ENCODE measurements at regions not wholly inside any gene's neighbourhood (a gene's known extent, or its start where the extent isn't known, plus 50 kb on each side); places are given as distances from the start of the nearest gene placed in this dataset.

DNA sequence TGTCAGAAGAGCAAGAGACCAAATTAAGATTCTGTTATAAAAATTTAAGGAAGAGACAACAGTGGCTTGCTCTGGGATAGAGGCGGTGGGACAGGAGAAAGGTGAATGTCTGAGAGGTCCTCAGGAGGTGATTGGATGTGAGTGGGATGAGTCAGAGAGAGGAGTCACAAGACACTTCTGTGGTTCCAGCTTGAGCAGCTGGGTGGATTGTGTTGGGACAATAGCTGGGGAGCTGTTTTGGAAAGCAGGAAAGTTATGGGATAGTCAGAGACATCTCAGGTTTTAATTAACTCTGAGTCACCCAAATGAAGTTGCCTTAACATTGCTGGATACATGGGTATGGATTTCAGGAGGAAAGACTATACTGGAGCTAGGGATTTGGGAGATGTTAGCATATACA, 218.0 kb upstream of the TRIB2 start:
- intact Hi-C loops (cut with micrococcal nuclease; ENCODE audit: unreplicated experiment) = no loop called here
- ChIA-PET CTCF (ENCODE audit: unreplicated experiment) (no interaction called here), POLR2A (interaction anchor here (0.5 to 1.9 kb wide), 3 partner anchors 10 to 209 kb away, joined by 3 to 5 read pairs (median 3); no protein-coding TSS in a partner anchor)
- no TSS peak for BruUV-seq (replicated peaks)
- no peaks in the 10 kb centered on the region for H3K9me3 ChIP-seq (ENCODE audit: low read length)
- H3K36me3 ChIP-seq (ENCODE audit: insufficient read depth, low read length) = no peaks in the 10 kb centered on the region
- H3K79me2 ChIP-seq (ENCODE audit: insufficient read depth, low read depth, low read length) = no peaks in the 10 kb centered on the region
- no peak overlapping the region for H3K4me3 ChIP-seq (ENCODE audit: low read depth, low read length, poor library complexity, severe bottlenecking)
- no peaks in the 10 kb centered on the region for H3K4me1 ChIP-seq (ENCODE audit: insufficient read depth, low read length, poor library complexity, severe bottlenecking)
- no peak for DNase-seq (ENCODE audit: low spot score)
- no peak overlapping the region for H3K4me2 ChIP-seq (ENCODE audit: low read length)
- TF ChIP-seq EZH2phosphoT487 (IDR thresholded peaks at IDR 0.05; ENCODE audit: borderline replicate concordance, low read depth, low read length) = no peak
- TF ChIP-seq, protein P1, sequence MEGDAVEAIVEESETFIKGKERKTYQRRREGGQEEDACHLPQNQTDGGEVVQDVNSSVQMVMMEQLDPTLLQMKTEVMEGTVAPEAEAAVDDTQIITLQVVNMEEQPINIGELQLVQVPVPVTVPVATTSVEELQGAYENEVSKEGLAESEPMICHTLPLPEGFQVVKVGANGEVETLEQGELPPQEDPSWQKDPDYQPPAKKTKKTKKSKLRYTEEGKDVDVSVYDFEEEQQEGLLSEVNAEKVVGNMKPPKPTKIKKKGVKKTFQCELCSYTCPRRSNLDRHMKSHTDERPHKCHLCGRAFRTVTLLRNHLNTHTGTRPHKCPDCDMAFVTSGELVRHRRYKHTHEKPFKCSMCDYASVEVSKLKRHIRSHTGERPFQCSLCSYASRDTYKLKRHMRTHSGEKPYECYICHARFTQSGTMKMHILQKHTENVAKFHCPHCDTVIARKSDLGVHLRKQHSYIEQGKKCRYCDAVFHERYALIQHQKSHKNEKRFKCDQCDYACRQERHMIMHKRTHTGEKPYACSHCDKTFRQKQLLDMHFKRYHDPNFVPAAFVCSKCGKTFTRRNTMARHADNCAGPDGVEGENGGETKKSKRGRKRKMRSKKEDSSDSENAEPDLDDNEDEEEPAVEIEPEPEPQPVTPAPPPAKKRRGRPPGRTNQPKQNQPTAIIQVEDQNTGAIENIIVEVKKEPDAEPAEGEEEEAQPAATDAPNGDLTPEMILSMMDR (conservative IDR thresholded peaks at IDR 0.05; ENCODE audit: low read length) = no peak
- H2AFZ ChIP-seq (ENCODE audit: low read length) = no peak overlapping the region
- H3K9me2 ChIP-seq (ENCODE audit: insufficient read depth, low read length) = no peaks in the 10 kb centered on the region
- H3K27ac ChIP-seq (ENCODE audit: low read depth, low read length, poor library complexity, severe bottlenecking) = no peak overlapping the region
- H4K20me1 ChIP-seq (ENCODE audit: insufficient read depth, low read length) = no peaks in the 10 kb centered on the region

DNA sequence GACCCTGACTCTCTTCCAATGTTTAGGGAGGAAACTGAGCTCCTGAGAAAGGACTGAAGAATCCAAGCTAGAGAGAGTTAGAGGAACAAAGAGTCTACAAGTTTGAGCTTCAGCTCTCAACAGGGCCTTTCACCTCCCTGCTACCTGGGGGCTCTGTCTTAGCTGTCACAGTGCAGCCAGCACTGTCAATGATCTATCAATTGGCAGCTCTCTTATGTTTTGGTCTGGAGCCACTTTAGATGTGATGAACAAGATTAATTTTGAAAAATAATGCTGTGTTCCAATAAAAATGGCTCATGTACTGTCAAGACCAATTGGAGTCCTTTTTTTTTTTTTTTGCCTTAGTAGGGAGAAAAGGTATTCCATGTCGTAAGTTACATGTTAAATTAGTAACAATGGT, 215.8 kb upstream of the TRIB2 start:
- Histone ChIP-seq H3K4me2 (ENCODE audit: low read length) (no peak overlapping the region), H3K9me2 (ENCODE audit: insufficient read depth, low read length) (no peaks in the 10 kb centered on the region), H4K20me1 (ENCODE audit: insufficient read depth, low read length) (no peaks in the 10 kb centered on the region), H3K27ac (ENCODE audit: low read depth, low read length, poor library complexity, severe bottlenecking) (no peak overlapping the region), H3K4me3 (ENCODE audit: low read depth, low read length, poor library complexity, severe bottlenecking) (no peak overlapping the region), H3K9me3 (ENCODE audit: low read length) (no peaks in the 10 kb centered on the region), H3K79me2 (ENCODE audit: insufficient read depth, low read depth, low read length) (no peaks in the 10 kb centered on the region), H3K36me3 (ENCODE audit: insufficient read depth, low read length) (no peaks in the 10 kb centered on the region), H3K4me1 (ENCODE audit: insufficient read depth, low read length, poor library complexity, severe bottlenecking) (no peaks in the 10 kb centered on the region), H2AFZ (ENCODE audit: low read length) (no peak overlapping the region)
- intact Hi-C loops (cut with micrococcal nuclease; ENCODE audit: unreplicated experiment) = no loop called here
- DNase-seq (ENCODE audit: low spot score) = no peak
- BruUV-seq (replicated peaks) = no TSS peak
- ChIA-PET POLR2A (interaction anchor here (0.7 kb wide), 1 partner anchor 14 kb away, joined by 5 read pairs; no protein-coding TSS in a partner anchor), CTCF (ENCODE audit: unreplicated experiment) (interaction anchor here (0.6 kb wide), 1 partner anchor 10 kb away, joined by 4 read pairs; no protein-coding TSS in a partner anchor)
- no peak for TF ChIP-seq EZH2phosphoT487 (IDR thresholded peaks at IDR 0.05; ENCODE audit: borderline replicate concordance, low read depth, low read length)
- TF ChIP-seq, protein P1 (conservative IDR thresholded peaks at IDR 0.05; ENCODE audit: low read length) = no peak

DNA sequence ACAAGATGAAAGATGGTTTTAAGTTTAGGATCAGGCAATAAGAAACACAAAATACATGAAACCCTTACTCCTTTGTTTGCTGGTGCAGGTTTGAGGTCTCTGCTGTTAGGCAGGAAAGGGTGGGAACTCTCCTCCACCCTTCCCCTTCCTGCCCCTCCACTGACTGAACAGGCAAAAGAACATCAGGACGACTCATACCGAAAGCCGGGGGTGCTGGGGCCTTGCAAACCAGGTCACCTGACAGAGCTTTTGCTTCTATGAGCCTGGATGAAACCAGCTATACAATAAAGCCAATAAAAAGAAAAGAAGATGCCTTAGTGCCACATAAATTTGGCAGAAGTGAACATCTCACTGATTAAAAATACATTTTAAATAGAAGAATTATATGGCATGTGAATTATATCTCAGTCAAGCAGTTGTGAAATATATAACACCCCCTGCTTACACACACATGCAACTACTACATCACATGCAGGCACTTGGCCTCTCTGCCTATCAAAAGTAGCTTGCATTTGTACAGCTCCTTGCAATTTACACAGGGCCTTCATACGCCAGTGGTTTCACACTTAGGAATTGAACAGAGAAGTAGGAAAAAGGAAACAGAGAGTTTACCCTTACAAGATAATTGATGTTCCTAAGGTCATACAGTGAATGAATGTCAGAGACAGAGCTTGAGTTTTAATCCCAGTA, 215.1 kb upstream of the TRIB2 start:
- no peak overlapping the region for H2AFZ ChIP-seq (ENCODE audit: low read length)
- H3K36me3 ChIP-seq (ENCODE audit: insufficient read depth, low read length) = no peaks in the 10 kb centered on the region
- H3K4me1 ChIP-seq (ENCODE audit: insufficient read depth, low read length, poor library complexity, severe bottlenecking) = no peaks in the 10 kb centered on the region
- no peak for TF ChIP-seq EZH2phosphoT487 (IDR thresholded peaks at IDR 0.05; ENCODE audit: borderline replicate concordance, low read depth, low read length)
- TF ChIP-seq, protein P1 (conservative IDR thresholded peaks at IDR 0.05; ENCODE audit: low read length) = no peak
- intact Hi-C loops (cut with micrococcal nuclease; ENCODE audit: unreplicated experiment) = no loop called here
- no peaks in the 10 kb centered on the region for H3K9me3 ChIP-seq (ENCODE audit: low read length)
- no peak for DNase-seq (ENCODE audit: low spot score)
- no peaks in the 10 kb centered on the region for H3K9me2 ChIP-seq (ENCODE audit: insufficient read depth, low read length)
- no peaks in the 10 kb centered on the region for H4K20me1 ChIP-seq (ENCODE audit: insufficient read depth, low read length)
- no peak overlapping the region for H3K4me3 ChIP-seq (ENCODE audit: low read depth, low read length, poor library complexity, severe bottlenecking)
- no peak overlapping the region for H3K4me2 ChIP-seq (ENCODE audit: low read length)
- POLR2A ChIA-PET = interaction anchor here (0.7 kb wide), 1 partner anchor 14 kb away, joined by 5 read pairs; no protein-coding TSS in a partner anchor
- no TSS peak for BruUV-seq (replicated peaks)
- H3K27ac ChIP-seq (ENCODE audit: low read depth, low read length, poor library complexity, severe bottlenecking) = no peak overlapping the region
- no peaks in the 10 kb centered on the region for H3K79me2 ChIP-seq (ENCODE audit: insufficient read depth, low read depth, low read length)
- CTCF ChIA-PET (ENCODE audit: unreplicated experiment) = no interaction called here
